Liver (tissue), 7 donors: ENCODE measurements at regions not wholly inside any gene's neighbourhood (a gene's known extent, or its start where the extent isn't known, plus 50 kb on each side); places are given as distances from the start of the nearest gene placed in this dataset.

Experiments used
- DNase-seq: peaks from one replicate; pipeline ENCODE4 v3.0.0-alpha.2; 2017; ENCODE audit warnings: low spot score
- H3K27ac ChIP-seq, 2 donors: one replicate each; pipeline ENCODE4 v1.7.0; 2013; ENCODE audit warnings: inconsistent platforms in 2 of 2, low read length in 2 of 2, control low read depth in 1 of 2, low read depth in 1 of 2, mild to moderate bottlenecking in 1 of 2
- H3K27me3 ChIP-seq, 4 donors: one replicate each; pipeline versions ENCODE4 v1.6.1 to v1.7.0; 2013; ENCODE audit warnings: low read length in 3 of 4, inconsistent platforms in 1 of 4, mild to moderate bottlenecking in 1 of 4, moderate library complexity in 1 of 4; ENCODE audit not compliant: control insufficient read depth in 4 of 4, insufficient read depth in 4 of 4
- H3K36me3 ChIP-seq, 4 donors: one replicate each; pipeline versions ENCODE4 v1.6.1 to v1.7.0; 2013; ENCODE audit warnings: low read length in 3 of 4, mild to moderate bottlenecking in 3 of 4, low read depth in 1 of 4, moderate library complexity in 1 of 4; ENCODE audit not compliant: control insufficient read depth in 4 of 4, insufficient read depth in 3 of 4
- H3K4me1 ChIP-seq, 4 donors: one replicate each; pipeline versions ENCODE4 v1.6.1 to v1.7.0; 2013; ENCODE audit warnings: low read length in 3 of 4, mild to moderate bottlenecking in 3 of 4, moderate library complexity in 1 of 4; ENCODE audit not compliant: control insufficient read depth in 4 of 4, insufficient read depth in 4 of 4
- H3K4me3 ChIP-seq, 3 donors: one replicate each; pipeline versions ENCODE4 v1.6.1 to v1.7.0; 2013; ENCODE audit warnings: low read length in 3 of 3, control low read depth in 1 of 3, low read depth in 1 of 3, mild to moderate bottlenecking in 1 of 3
- H3K9ac ChIP-seq, 2 donors: one replicate each; pipeline ENCODE4 v1.7.0; 2013; ENCODE audit warnings: low read length in 2 of 2, mild to moderate bottlenecking in 2 of 2, moderate library complexity in 2 of 2, control low read depth in 1 of 2, low read depth in 1 of 2
- H3K9me3 ChIP-seq, 4 donors: one replicate each; pipeline versions ENCODE4 v1.6.1 to v1.7.0; 2013; ENCODE audit warnings: low read length in 3 of 4; ENCODE audit not compliant: control insufficient read depth in 4 of 4
- EGR1 ChIP-seq, 2 donors: IDR thresholded peaks; 2 replicates each; pipeline ENCODE4 v1.6.1; 2016 to 2018; ENCODE audit warnings: antibody characterized with exemption in 2 of 2, low read depth in 2 of 2
- FOXA1 ChIP-seq: IDR thresholded peaks from 2 replicates; pipeline ENCODE4 v1.6.1; 2016; ENCODE audit warnings: antibody characterized with exemption
- FOXA2 ChIP-seq: IDR thresholded peaks from 2 replicates; pipeline ENCODE4 v1.6.1; 2016; ENCODE audit warnings: antibody characterized with exemption
- GABPA ChIP-seq, 2 donors: IDR thresholded peaks in 1 of 2; conservative IDR thresholded peaks in 1 of 2; 2 replicates each; pipeline ENCODE4 v1.6.1; 2016; ENCODE audit warnings: antibody characterized with exemption in 2 of 2, mild to moderate bottlenecking in 1 of 2, moderate library complexity in 1 of 2
- HNF4A ChIP-seq, 2 donors: conservative IDR thresholded peaks; 2 replicates each; pipeline ENCODE4 v1.6.1; 2016; ENCODE audit warnings: antibody characterized with exemption in 2 of 2, mild to moderate bottlenecking in 2 of 2
- HNF4G ChIP-seq: IDR thresholded peaks from 2 replicates; pipeline ENCODE4 v1.6.1; 2016; ENCODE audit warnings: antibody characterized with exemption
- JUND ChIP-seq, 2 donors: IDR thresholded peaks; 2 replicates each; pipeline ENCODE4 v1.6.1; 2016; ENCODE audit warnings: antibody characterized with exemption in 2 of 2
- NR2F2 ChIP-seq: IDR thresholded peaks from 2 replicates; pipeline ENCODE4 v1.6.1; 2016; ENCODE audit warnings: antibody characterized with exemption
- RAD21 ChIP-seq, 2 donors: IDR thresholded peaks; 2 replicates each; pipeline ENCODE4 v1.6.1; 2016; ENCODE audit warnings: antibody characterized with exemption in 2 of 2, mild to moderate bottlenecking in 2 of 2
- RXRA ChIP-seq, 2 donors: IDR thresholded peaks; 2 replicates each; pipeline ENCODE4 v1.6.1; 2017 to 2018; ENCODE audit warnings: antibody characterized with exemption in 2 of 2, mild to moderate bottlenecking in 1 of 2
- SP1 ChIP-seq: IDR thresholded peaks from 2 replicates; pipeline ENCODE4 v1.6.1; 2018; ENCODE audit warnings: antibody characterized with exemption, mild to moderate bottlenecking
- TAF1 ChIP-seq: conservative IDR thresholded peaks from 2 replicates; pipeline ENCODE4 v1.6.1; 2016; ENCODE audit warnings: antibody characterized with exemption, mild to moderate bottlenecking
- YY1 ChIP-seq: IDR thresholded peaks from 2 replicates; pipeline ENCODE4 v1.6.1; 2016; ENCODE audit warnings: antibody characterized with exemption, mild to moderate bottlenecking
- TF ChIP-seq, protein P1 (sequence below): IDR thresholded peaks from 2 replicates; pipeline ENCODE4 v1.6.1; 2016; ENCODE audit warnings: antibody characterized with exemption
- TF ChIP-seq, protein P2 (sequence below): fragments of 150-350 bp; IDR thresholded peaks from 2 replicates; pipeline ENCODE4 v1.5.1; 2017; ENCODE audit warnings: improper control_type of control experiment, low read depth, low read length; ENCODE audit not compliant: missing input control
- TF ChIP-seq, protein P3 (sequence below): IDR thresholded peaks from 2 replicates; pipeline ENCODE4 v1.6.1; 2016; ENCODE audit warnings: antibody characterized with exemption
- TF ChIP-seq, protein P4 (sequence below): IDR thresholded peaks from 2 replicates; pipeline ENCODE4 v1.6.1; 2016; ENCODE audit warnings: antibody characterized with exemption, mild to moderate bottlenecking
- TF ChIP-seq, protein P5 (sequence below): IDR thresholded peaks from 2 replicates; pipeline ENCODE4 v1.6.1; 2016; ENCODE audit warnings: antibody characterized with exemption
- donor health status: healthy.
- donor health status: healthy.
- donor health status: healthy.
- donor health status: healthy.

DNA sequence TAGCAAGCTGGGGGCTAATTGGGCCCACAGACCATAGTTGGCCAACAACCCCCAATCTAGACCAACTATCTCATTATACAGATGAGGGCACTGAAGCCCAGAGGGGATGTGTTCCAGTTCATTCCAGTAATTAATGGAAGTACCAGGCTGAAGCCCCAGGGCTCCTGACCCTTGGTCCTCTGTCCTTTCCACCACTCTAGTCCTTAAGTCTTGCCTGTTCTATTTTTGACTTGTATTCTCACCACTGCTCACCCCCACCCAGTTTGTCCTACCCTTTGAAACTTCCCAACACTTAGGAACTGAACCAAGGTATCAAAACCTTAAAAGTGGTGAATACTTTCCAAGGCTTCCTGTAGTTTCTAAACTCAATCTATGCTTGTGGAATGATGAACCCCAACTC, 407.4 kb downstream of the ENC1 start:
- Histone ChIP-seq H3K4me3 (no peak overlapping the region), H3K36me3 (no peaks in the 10 kb centered on the region), H3K27ac (no peak overlapping the region), H3K27me3 (no peaks in the 10 kb centered on the region), H3K9me3 (peaks cover 0 to 2% (median 0%) of the 10 kb centered on the region in 4 donors), H3K9ac (no peak overlapping the region), H3K4me1 (no peaks in the 10 kb centered on the region)
- TF ChIP-seq JUND (IDR thresholded peaks at IDR 0.05) (no peak), RXRA (IDR thresholded peaks at IDR 0.05) (no peak), SP1 (no peak), YY1 (no peak), HNF4A (conservative IDR thresholded peaks at IDR 0.05) (no peak), RAD21 (IDR thresholded peaks at IDR 0.05) (no peak), NR2F2 (no peak), GABPA (IDR thresholded peaks at IDR 0.05 in 1 of 2, conservative IDR thresholded peaks at IDR 0.05 in 1 of 2) (no peak), FOXA2 (no peak), TAF1 (no peak), HNF4G (no peak), EGR1 (IDR thresholded peaks at IDR 0.05; ENCODE audit: low read depth in 2 of 2) (no peak), FOXA1 (no peak)
- TF ChIP-seq, protein P1, sequence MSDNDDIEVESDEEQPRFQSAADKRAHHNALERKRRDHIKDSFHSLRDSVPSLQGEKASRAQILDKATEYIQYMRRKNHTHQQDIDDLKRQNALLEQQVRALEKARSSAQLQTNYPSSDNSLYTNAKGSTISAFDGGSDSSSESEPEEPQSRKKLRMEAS = no peak
- TF ChIP-seq, protein P2, sequence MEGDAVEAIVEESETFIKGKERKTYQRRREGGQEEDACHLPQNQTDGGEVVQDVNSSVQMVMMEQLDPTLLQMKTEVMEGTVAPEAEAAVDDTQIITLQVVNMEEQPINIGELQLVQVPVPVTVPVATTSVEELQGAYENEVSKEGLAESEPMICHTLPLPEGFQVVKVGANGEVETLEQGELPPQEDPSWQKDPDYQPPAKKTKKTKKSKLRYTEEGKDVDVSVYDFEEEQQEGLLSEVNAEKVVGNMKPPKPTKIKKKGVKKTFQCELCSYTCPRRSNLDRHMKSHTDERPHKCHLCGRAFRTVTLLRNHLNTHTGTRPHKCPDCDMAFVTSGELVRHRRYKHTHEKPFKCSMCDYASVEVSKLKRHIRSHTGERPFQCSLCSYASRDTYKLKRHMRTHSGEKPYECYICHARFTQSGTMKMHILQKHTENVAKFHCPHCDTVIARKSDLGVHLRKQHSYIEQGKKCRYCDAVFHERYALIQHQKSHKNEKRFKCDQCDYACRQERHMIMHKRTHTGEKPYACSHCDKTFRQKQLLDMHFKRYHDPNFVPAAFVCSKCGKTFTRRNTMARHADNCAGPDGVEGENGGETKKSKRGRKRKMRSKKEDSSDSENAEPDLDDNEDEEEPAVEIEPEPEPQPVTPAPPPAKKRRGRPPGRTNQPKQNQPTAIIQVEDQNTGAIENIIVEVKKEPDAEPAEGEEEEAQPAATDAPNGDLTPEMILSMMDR = no peak
- TF ChIP-seq, protein P3, sequence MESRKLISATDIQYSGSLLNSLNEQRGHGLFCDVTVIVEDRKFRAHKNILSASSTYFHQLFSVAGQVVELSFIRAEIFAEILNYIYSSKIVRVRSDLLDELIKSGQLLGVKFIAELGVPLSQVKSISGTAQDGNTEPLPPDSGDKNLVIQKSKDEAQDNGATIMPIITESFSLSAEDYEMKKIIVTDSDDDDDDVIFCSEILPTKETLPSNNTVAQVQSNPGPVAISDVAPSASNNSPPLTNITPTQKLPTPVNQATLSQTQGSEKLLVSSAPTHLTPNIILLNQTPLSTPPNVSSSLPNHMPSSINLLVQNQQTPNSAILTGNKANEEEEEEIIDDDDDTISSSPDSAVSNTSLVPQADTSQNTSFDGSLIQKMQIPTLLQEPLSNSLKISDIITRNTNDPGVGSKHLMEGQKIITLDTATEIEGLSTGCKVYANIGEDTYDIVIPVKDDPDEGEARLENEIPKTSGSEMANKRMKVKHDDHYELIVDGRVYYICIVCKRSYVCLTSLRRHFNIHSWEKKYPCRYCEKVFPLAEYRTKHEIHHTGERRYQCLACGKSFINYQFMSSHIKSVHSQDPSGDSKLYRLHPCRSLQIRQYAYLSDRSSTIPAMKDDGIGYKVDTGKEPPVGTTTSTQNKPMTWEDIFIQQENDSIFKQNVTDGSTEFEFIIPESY = no peak
- TF ChIP-seq, protein P4, sequence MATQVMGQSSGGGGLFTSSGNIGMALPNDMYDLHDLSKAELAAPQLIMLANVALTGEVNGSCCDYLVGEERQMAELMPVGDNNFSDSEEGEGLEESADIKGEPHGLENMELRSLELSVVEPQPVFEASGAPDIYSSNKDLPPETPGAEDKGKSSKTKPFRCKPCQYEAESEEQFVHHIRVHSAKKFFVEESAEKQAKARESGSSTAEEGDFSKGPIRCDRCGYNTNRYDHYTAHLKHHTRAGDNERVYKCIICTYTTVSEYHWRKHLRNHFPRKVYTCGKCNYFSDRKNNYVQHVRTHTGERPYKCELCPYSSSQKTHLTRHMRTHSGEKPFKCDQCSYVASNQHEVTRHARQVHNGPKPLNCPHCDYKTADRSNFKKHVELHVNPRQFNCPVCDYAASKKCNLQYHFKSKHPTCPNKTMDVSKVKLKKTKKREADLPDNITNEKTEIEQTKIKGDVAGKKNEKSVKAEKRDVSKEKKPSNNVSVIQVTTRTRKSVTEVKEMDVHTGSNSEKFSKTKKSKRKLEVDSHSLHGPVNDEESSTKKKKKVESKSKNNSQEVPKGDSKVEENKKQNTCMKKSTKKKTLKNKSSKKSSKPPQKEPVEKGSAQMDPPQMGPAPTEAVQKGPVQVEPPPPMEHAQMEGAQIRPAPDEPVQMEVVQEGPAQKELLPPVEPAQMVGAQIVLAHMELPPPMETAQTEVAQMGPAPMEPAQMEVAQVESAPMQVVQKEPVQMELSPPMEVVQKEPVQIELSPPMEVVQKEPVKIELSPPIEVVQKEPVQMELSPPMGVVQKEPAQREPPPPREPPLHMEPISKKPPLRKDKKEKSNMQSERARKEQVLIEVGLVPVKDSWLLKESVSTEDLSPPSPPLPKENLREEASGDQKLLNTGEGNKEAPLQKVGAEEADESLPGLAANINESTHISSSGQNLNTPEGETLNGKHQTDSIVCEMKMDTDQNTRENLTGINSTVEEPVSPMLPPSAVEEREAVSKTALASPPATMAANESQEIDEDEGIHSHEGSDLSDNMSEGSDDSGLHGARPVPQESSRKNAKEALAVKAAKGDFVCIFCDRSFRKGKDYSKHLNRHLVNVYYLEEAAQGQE = no peak
- TF ChIP-seq, protein P5, sequence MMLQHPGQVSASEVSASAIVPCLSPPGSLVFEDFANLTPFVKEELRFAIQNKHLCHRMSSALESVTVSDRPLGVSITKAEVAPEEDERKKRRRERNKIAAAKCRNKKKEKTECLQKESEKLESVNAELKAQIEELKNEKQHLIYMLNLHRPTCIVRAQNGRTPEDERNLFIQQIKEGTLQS = no peak
- no peak for DNase-seq
